ENCODE measurements at regions not wholly inside any gene's neighbourhood (a gene's known extent, or its start where the extent isn't known, plus 50 kb on each side); places are given as distances from the start of the nearest gene placed in this dataset.

DNA sequence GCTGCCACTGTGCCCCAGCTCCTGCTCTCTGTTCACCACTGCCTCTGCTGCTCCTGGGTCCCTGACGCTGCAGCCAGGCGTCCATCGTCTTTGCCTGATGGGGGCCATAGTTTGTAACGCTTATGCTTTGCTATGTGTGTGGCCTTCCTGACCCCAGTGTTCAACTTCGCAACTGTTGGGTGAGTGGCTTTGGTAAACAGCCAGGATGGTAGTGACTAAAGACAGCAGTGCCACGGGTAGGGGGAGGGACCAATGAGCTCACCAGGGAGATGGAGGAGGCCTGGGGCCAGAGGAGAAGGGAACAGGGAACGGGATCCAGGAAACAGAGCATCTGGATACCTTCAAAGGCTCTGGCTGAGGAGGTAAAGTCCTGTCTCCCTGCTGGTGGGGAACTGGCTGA, 75.9 kb upstream of the ALDH1L1 start:
- H3K36me3 ChIP-seq (ENCODE audit: control insufficient read depth, insufficient read depth, low read length) = no peaks in the 10 kb centered on the region
- no peak overlapping the region for H3K9ac ChIP-seq (ENCODE audit: low read length)
- H3K4me3 ChIP-seq (ENCODE audit: low read depth, low read length) = no peak overlapping the region
- H3K4me1 ChIP-seq (ENCODE audit: control insufficient read depth, insufficient read depth, low read length) = peaks cover 14% of the 10 kb centered on the region
- no peak overlapping the region for H3K27ac ChIP-seq (ENCODE audit: low read depth, low read length)
- H3K27me3 ChIP-seq (ENCODE audit: control insufficient read depth, insufficient read depth, low read length) = no peaks in the 10 kb centered on the region
- no peaks in the 10 kb centered on the region for H3K9me3 ChIP-seq (ENCODE audit: control insufficient read depth, insufficient read depth, low read depth, low read length)

DNA sequence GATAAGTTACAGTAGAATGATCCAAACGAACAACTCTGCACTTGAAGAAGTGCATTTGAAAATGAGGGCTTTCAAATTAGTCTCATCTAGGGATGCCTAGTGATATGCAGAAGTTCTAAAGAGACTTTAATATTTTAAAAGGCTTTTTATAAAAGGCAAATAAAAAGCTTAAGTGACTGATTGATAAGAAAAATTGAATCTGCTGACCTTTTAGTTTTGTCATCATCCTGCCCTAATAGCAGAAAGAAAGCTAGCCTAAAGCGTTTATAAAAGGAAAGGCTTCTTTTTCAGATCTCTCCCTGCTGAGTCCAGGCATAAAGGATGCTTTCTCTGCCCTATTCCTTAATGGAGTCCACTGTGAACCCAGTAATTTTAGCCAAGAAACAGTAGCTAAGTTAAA, 72.7 kb upstream of the ALDH1L1 start:
- no peak overlapping the region for H3K27ac ChIP-seq (ENCODE audit: low read depth, low read length)
- no peak overlapping the region for H3K9ac ChIP-seq (ENCODE audit: low read length)
- H3K9me3 ChIP-seq (ENCODE audit: control insufficient read depth, insufficient read depth, low read depth, low read length) = no peaks in the 10 kb centered on the region
- no peaks in the 10 kb centered on the region; the same call in 1 of the 2 replicates for H3K4me1 ChIP-seq (ENCODE audit: control insufficient read depth, insufficient read depth, low read length)
- no peaks in the 10 kb centered on the region for H3K27me3 ChIP-seq (ENCODE audit: control insufficient read depth, insufficient read depth, low read length)
- no peak overlapping the region for H3K4me3 ChIP-seq (ENCODE audit: low read depth, low read length)
- no peaks in the 10 kb centered on the region for H3K36me3 ChIP-seq (ENCODE audit: control insufficient read depth, insufficient read depth, low read length)

DNA sequence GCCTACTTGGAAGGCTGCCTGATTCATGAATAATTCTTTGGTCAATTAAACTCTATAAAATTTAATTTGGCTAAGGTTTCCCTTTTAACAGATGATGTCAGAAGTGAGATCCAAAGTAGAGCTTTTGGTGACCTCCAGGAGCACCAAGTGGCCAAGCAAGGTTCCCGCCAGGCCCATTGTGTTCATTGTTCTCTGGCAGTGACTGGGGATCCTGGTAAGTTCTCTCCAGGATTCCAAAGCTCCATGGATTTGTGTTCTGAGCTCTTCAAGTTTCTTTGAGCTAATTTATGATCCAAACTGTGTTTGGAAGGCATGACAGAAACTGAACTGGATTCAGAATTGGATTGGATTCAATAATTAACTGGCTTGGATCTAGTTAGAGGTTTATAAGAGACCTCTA, 72.0 kb upstream of the ALDH1L1 start:
- H3K4me3 ChIP-seq (ENCODE audit: low read depth, low read length) = no peak overlapping the region
- H3K4me1 ChIP-seq (ENCODE audit: control insufficient read depth, insufficient read depth, low read length) = no peaks in the 10 kb centered on the region; the same call in 1 of the 2 replicates
- no peak overlapping the region for H3K27ac ChIP-seq (ENCODE audit: low read depth, low read length)
- no peaks in the 10 kb centered on the region for H3K9me3 ChIP-seq (ENCODE audit: control insufficient read depth, insufficient read depth, low read depth, low read length)
- no peaks in the 10 kb centered on the region for H3K27me3 ChIP-seq (ENCODE audit: control insufficient read depth, insufficient read depth, low read length)
- H3K36me3 ChIP-seq (ENCODE audit: control insufficient read depth, insufficient read depth, low read length) = no peaks in the 10 kb centered on the region
- no peak overlapping the region for H3K9ac ChIP-seq (ENCODE audit: low read length)

DNA sequence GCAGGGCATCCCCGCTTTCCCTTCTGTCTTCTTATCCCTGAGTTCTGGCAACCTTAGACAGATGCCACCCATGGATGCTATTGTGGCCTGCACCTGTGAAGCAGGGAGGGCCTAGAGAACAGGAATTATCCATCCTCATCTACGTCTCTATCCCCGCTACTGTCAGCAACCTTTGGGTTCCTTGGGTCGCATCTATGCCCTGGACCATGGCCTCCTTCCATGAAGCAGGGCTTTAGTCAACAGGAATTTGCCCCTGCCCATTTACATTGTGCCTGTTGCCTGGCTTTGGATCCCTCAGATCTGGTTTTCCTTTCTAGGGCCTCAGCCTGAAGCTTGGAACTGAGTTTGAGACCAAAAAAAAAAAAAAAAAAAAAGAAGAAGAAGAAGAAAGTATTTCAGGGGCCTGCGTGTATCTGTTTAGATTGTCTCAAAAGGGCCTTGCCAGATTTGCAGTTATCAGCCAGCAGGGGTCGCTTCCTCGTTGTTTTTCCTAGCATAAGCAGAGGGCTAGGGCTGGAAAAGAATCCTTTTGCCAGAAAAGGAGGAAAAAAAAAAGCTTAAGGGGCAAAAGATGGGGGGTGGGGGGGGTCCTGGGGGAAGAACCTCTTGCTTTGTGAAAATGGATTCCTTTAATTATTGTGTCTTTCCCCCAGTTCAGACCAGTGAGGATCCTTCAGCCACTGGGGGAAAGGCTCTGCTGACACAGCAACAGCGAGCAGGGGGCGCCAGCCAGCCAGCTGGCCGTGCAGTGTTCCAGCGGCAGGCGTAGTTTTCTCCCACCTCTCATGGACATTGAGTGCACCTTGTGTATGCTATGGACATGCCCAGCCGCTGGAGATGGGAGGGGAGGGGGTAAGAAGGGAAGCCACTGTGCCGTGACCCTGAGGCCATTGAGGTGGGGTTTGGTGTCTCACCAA, 65.7 kb upstream of the ALDH1L1 start:
- H3K4me1 ChIP-seq (ENCODE audit: control insufficient read depth, insufficient read depth, low read length) = peaks cover 2% of the 10 kb centered on the region
- no peak overlapping the region for H3K4me3 ChIP-seq (ENCODE audit: low read depth, low read length)
- no peak overlapping the region for H3K9ac ChIP-seq (ENCODE audit: low read length)
- no peak overlapping the region for H3K27ac ChIP-seq (ENCODE audit: low read depth, low read length)
- H3K36me3 ChIP-seq (ENCODE audit: control insufficient read depth, insufficient read depth, low read length) = no peaks in the 10 kb centered on the region
- no peaks in the 10 kb centered on the region for H3K27me3 ChIP-seq (ENCODE audit: control insufficient read depth, insufficient read depth, low read length)
- peaks cover 14% of the 10 kb centered on the region for H3K9me3 ChIP-seq (ENCODE audit: control insufficient read depth, insufficient read depth, low read depth, low read length)

Data from HUES6 (cell line).